CD4-positive, alpha-beta T cell treated with Interleukin-15 for 1 hour (primary cell): ENCODE measurements at regions not wholly inside any gene's neighbourhood (a gene's known extent, or its start where the extent isn't known, plus 50 kb on each side); places are given as distances from the start of the nearest gene placed in this dataset.

Experiments used
- DNase-seq: peaks from one replicate; pipeline ENCODE4 v3.0.0-alpha.2; 2020

GRCh38 chr10:29037348-29038113 lies 251.3 kb upstream of the LYZL1 start:
- no peak for DNase-seq

GRCh38 chr10:29039091-29039490 lies 249.8 kb upstream of the LYZL1 start:
- DNase-seq, result no peak

- no peak for DNase-seq
Observed at GRCh38 chr10:29039677-29040189, 249.1 kb upstream of the LYZL1 start.

- no peak for DNase-seq
Observed at GRCh38 chr10:29041616-29042015, 247.3 kb upstream of the LYZL1 start.

GRCh38 chr10:29048506-29048905 lies 240.4 kb upstream of the LYZL1 start:
- DNase-seq, result no peak

GRCh38 chr10:29050081-29050480 lies 238.8 kb upstream of the LYZL1 start:
- no peak for DNase-seq

GRCh38 chr10:29055101-29055500 lies 233.8 kb upstream of the LYZL1 start:
- no peak for DNase-seq

- DNase-seq, result no peak
Observed at GRCh38 chr10:29056729-29057128, 232.1 kb upstream of the LYZL1 start.

- DNase-seq, result no peak
Observed at GRCh38 chr10:29057822-29058331, 231.0 kb upstream of the LYZL1 start.

- no peak for DNase-seq
Observed at GRCh38 chr10:29063806-29064644, 224.8 kb upstream of the LYZL1 start.

- no peak for DNase-seq
Observed at GRCh38 chr10:29064680-29065079, 224.2 kb upstream of the LYZL1 start.

GRCh38 chr10:29067161-29067560 lies 221.7 kb upstream of the LYZL1 start:
- no peak for DNase-seq

- no peak for DNase-seq
Observed at GRCh38 chr10:29067628-29068027, 221.2 kb upstream of the LYZL1 start.

GRCh38 chr10:29068302-29068701 lies 220.6 kb upstream of the LYZL1 start:
- no peak for DNase-seq

GRCh38 chr10:29068966-29069365 lies 219.9 kb upstream of the LYZL1 start:
- no peak for DNase-seq

GRCh38 chr10:29069941-29070340 lies 218.9 kb upstream of the LYZL1 start:
- DNase-seq, result no peak

- no peak for DNase-seq
Observed at GRCh38 chr10:29078919-29079318, 210.0 kb upstream of the LYZL1 start.

GRCh38 chr10:29081231-29081630 lies 207.6 kb upstream of the LYZL1 start:
- DNase-seq, result no peak

GRCh38 chr10:29081951-29082685 lies 206.8 kb upstream of the LYZL1 start:
- no peak for DNase-seq

GRCh38 chr10:29083096-29083495 lies 205.8 kb upstream of the LYZL1 start:
- DNase-seq, result no peak

- DNase-seq, result no peak
Observed at GRCh38 chr10:29084681-29085307, 204.1 kb upstream of the LYZL1 start.

- no peak for DNase-seq
Observed at GRCh38 chr10:29089091-29089490, 199.8 kb upstream of the LYZL1 start.
